ENCODE measurements at regions not wholly inside any gene's neighbourhood (a gene's known extent, or its start where the extent isn't known, plus 50 kb on each side); places are given as distances from the start of the nearest gene placed in this dataset.

DNA sequence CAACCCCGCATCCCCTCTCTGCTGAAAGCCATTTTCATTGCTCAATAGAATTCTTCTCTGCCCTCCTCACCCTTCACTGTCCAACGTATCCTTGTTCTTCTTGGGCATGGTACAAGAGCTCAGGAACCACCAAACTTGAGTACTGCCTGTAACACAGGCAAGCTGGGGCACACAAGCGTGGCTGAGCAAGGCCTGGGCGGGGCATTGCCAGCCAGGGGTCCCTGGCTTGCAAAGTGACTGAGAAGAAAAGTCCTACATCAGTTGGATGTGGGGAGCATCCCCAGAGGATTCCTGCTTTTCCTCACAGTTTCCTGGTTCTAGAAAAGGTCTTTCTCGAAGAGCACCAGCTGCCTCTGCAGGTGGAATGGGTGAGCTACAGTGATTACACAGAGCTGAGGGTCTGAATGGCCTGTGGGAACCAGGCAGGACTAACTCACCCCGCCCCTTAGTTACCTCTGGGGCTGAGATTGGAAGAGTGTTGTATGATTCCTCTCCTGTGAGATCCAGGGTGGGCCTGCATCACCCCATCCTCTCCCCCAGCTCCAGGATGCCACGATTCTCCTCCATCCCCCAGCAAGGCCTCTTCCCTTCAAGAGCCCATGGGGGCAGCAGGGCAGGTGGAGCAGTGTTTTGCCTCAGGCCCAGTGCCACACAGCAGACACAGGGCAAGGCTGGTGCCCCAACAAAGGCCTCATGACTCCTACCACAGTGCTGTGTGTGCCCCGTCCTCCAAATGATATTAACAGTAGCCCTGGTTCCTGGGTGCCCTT lies 121.9 kb downstream of the MATN1 start:
- no peak for TF ChIP-seq POLR2AphosphoS5 (IDR thresholded peaks at IDR 0.05; ENCODE audit: low read depth, low read length)
- TF ChIP-seq, protein P1, sequence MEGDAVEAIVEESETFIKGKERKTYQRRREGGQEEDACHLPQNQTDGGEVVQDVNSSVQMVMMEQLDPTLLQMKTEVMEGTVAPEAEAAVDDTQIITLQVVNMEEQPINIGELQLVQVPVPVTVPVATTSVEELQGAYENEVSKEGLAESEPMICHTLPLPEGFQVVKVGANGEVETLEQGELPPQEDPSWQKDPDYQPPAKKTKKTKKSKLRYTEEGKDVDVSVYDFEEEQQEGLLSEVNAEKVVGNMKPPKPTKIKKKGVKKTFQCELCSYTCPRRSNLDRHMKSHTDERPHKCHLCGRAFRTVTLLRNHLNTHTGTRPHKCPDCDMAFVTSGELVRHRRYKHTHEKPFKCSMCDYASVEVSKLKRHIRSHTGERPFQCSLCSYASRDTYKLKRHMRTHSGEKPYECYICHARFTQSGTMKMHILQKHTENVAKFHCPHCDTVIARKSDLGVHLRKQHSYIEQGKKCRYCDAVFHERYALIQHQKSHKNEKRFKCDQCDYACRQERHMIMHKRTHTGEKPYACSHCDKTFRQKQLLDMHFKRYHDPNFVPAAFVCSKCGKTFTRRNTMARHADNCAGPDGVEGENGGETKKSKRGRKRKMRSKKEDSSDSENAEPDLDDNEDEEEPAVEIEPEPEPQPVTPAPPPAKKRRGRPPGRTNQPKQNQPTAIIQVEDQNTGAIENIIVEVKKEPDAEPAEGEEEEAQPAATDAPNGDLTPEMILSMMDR (IDR thresholded peaks at IDR 0.05 in 2 of 3, conservative IDR thresholded peaks at IDR 0.05 in 1 of 3; ENCODE audit: borderline replicate concordance in 1 of 3, insufficient read depth in 1 of 3, low read depth in 2 of 3, low read length in 2 of 3) = 0 out of 6 replicates have a peak, but pooled peaks of 1 of the 3 experiments have one; percentile 6
- no peak for TF ChIP-seq POLR2A (IDR thresholded peaks at IDR 0.05; ENCODE audit: borderline replicate concordance, extremely low read depth, insufficient read depth, insufficient read length)

Data from HCT116 (cell line).